SH-SY5Y (cell line): ENCODE measurements at regions not wholly inside any gene's neighbourhood (a gene's known extent, or its start where the extent isn't known, plus 50 kb on each side); places are given as distances from the start of the nearest gene placed in this dataset.

Experiments used
- GATA2 ChIP-seq: IDR thresholded peaks from 2 replicates; pipeline ENCODE4 v1.6.1; 2011; ENCODE audit warnings: mild to moderate bottlenecking, low read depth, low read length
- GATA3 ChIP-seq: IDR thresholded peaks from 2 replicates; pipeline ENCODE4 v1.6.1; 2011; ENCODE audit warnings: low read depth, mild to moderate bottlenecking, low read length, moderate library complexity

DNA sequence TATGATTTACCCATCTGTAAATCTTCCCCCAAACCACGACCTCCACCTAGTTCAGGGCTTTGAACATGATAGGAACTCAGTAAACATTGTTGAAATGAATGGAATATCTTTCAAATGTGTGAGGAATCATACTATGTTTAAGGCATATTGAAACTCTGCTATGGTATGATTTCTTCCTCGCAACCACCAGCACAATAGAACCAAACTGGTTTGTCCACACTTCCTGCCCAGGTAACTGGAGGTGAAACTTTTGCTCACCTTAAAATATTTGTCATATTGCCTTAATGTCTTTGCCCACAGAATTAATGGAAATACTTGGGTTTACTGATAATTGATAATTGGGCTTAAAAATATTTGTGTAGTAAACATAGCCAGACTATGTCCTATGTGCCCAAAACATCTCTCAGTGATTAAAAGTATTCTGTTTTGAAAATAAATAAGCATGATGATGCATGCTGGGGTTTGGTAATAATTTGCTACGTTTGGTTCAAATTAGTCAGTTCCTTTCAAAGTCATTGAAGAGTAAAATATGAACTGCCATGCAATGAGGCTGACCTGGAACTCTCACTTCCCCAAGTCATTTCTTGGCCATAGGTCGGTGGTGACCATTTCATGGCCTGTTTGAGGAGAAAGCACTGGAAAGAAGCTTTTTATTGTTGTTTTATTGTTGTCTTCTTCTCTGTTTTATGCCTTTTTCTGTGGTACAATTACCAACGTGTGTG lies 73.3 kb downstream of the TNFSF18 start:
- TF ChIP-seq GATA2 (no peak), GATA3 (no peak)
